ENCODE measurements at regions not wholly inside any gene's neighbourhood (a gene's known extent, or its start where the extent isn't known, plus 50 kb on each side); places are given as distances from the start of the nearest gene placed in this dataset.

- ChIA-PET POLR2A (no interaction called here), CTCF (no interaction called here)
- H3K27ac Mint-ChIP-seq, result no peak overlapping the region
- H3K36me3 Mint-ChIP-seq (ENCODE audit: low read depth), result no peaks in the 10 kb centered on the region
- H3K9me3 Mint-ChIP-seq, result no peaks in the 10 kb centered on the region
- H3K27me3 Mint-ChIP-seq, result no peaks in the 10 kb centered on the region
- no peak overlapping the region for H3K4me3 Mint-ChIP-seq
- DNase-seq, result no peak
- H3K4me1 Mint-ChIP-seq, result no peaks in the 10 kb centered on the region
These were observed 245.8 kb upstream of the DIAPH2 start for GRCh38 chrX:96438803-96439202.

GRCh38 chrX:96440941-96441340, 243.7 kb upstream of the DIAPH2 start:
- no peaks in the 10 kb centered on the region for H3K4me1 Mint-ChIP-seq
- DNase-seq, result no peak
- no peaks in the 10 kb centered on the region for H3K27me3 Mint-ChIP-seq
- no peak overlapping the region for H3K4me3 Mint-ChIP-seq
- H3K36me3 Mint-ChIP-seq (ENCODE audit: low read depth), result no peaks in the 10 kb centered on the region
- H3K9me3 Mint-ChIP-seq, result no peaks in the 10 kb centered on the region
- POLR2A ChIA-PET, result no interaction called here
- CTCF ChIA-PET, result no interaction called here
- no peak overlapping the region for H3K27ac Mint-ChIP-seq

GRCh38 chrX:96445531-96446065, 239.0 kb upstream of the DIAPH2 start:
- Mint-ChIP-seq H3K9me3 (no peaks in the 10 kb centered on the region), H3K36me3 (ENCODE audit: low read depth) (no peaks in the 10 kb centered on the region), H3K27me3 (no peaks in the 10 kb centered on the region), H3K27ac (no peak overlapping the region), H3K4me3 (no peak overlapping the region), H3K4me1 (no peaks in the 10 kb centered on the region)
- ChIA-PET CTCF (no interaction called here), POLR2A (no interaction called here)
- DNase-seq, result no peak

GRCh38 chrX:96446524-96446923, 238.1 kb upstream of the DIAPH2 start:
- H3K27ac Mint-ChIP-seq, result no peak overlapping the region
- DNase-seq, result no peak
- CTCF ChIA-PET, result no interaction called here

GRCh38 chrX:96447161-96447560, 237.5 kb upstream of the DIAPH2 start:
- DNase-seq, result no peak
- Mint-ChIP-seq H3K27me3 (no peaks in the 10 kb centered on the region), H3K27ac (no peak overlapping the region), H3K4me3 (no peak overlapping the region), H3K4me1 (no peaks in the 10 kb centered on the region), H3K36me3 (ENCODE audit: low read depth) (no peaks in the 10 kb centered on the region), H3K9me3 (no peaks in the 10 kb centered on the region)
- CTCF ChIA-PET, result no interaction called here
- POLR2A ChIA-PET, result no interaction called here

More at GRCh38 chrX:96446524-96446923, 238.1 kb upstream of the DIAPH2 start:
- no peaks in the 10 kb centered on the region for H3K27me3 Mint-ChIP-seq
- H3K4me3 Mint-ChIP-seq, result no peak overlapping the region
- H3K9me3 Mint-ChIP-seq, result no peaks in the 10 kb centered on the region
- H3K4me1 Mint-ChIP-seq, result no peaks in the 10 kb centered on the region
- no peaks in the 10 kb centered on the region for H3K36me3 Mint-ChIP-seq (ENCODE audit: low read depth)
- POLR2A ChIA-PET, result no interaction called here

- Mint-ChIP-seq H3K27ac (no peak overlapping the region), H3K9me3 (no peaks in the 10 kb centered on the region), H3K36me3 (ENCODE audit: low read depth) (no peaks in the 10 kb centered on the region), H3K27me3 (no peaks in the 10 kb centered on the region), H3K4me3 (no peak overlapping the region), H3K4me1 (no peaks in the 10 kb centered on the region)
- ChIA-PET POLR2A (no interaction called here), CTCF (no interaction called here)
- no peak for DNase-seq
These were observed 235.5 kb upstream of the DIAPH2 start for GRCh38 chrX:96449191-96449590.

GRCh38 chrX:96449896-96450295, 234.7 kb upstream of the DIAPH2 start:
- no peaks in the 10 kb centered on the region for H3K4me1 Mint-ChIP-seq
- CTCF ChIA-PET, result no interaction called here
- H3K36me3 Mint-ChIP-seq (ENCODE audit: low read depth), result no peaks in the 10 kb centered on the region
- H3K27me3 Mint-ChIP-seq, result no peaks in the 10 kb centered on the region
- H3K4me3 Mint-ChIP-seq, result no peak overlapping the region
- no peak overlapping the region for H3K27ac Mint-ChIP-seq
- H3K9me3 Mint-ChIP-seq, result no peaks in the 10 kb centered on the region
- DNase-seq, result no peak
- POLR2A ChIA-PET, result no interaction called here

GRCh38 chrX:96453139-96453538, 231.5 kb upstream of the DIAPH2 start:
- Mint-ChIP-seq H3K27ac (no peak overlapping the region), H3K27me3 (no peaks in the 10 kb centered on the region), H3K4me1 (no peaks in the 10 kb centered on the region), H3K4me3 (no peak overlapping the region), H3K36me3 (ENCODE audit: low read depth) (no peaks in the 10 kb centered on the region), H3K9me3 (no peaks in the 10 kb centered on the region)
- DNase-seq, result no peak
- ChIA-PET POLR2A (no interaction called here), CTCF (no interaction called here)

- DNase-seq, result no peak
- Mint-ChIP-seq H3K4me1 (no peaks in the 10 kb centered on the region), H3K9me3 (no peaks in the 10 kb centered on the region), H3K27me3 (no peaks in the 10 kb centered on the region), H3K27ac (no peak overlapping the region), H3K4me3 (no peak overlapping the region), H3K36me3 (ENCODE audit: low read depth) (no peaks in the 10 kb centered on the region)
- ChIA-PET CTCF (no interaction called here), POLR2A (no interaction called here)
These were observed 229.6 kb upstream of the DIAPH2 start for GRCh38 chrX:96455078-96455477.

- H3K9me3 Mint-ChIP-seq, result no peaks in the 10 kb centered on the region
- H3K27me3 Mint-ChIP-seq, result no peaks in the 10 kb centered on the region
- no peak for DNase-seq
- ChIA-PET CTCF (no interaction called here), POLR2A (no interaction called here)
- H3K4me1 Mint-ChIP-seq, result no peaks in the 10 kb centered on the region
- H3K4me3 Mint-ChIP-seq, result no peak overlapping the region
- no peaks in the 10 kb centered on the region for H3K36me3 Mint-ChIP-seq (ENCODE audit: low read depth)
- no peak overlapping the region for H3K27ac Mint-ChIP-seq
These were observed 219.6 kb upstream of the DIAPH2 start for GRCh38 chrX:96464880-96465558.

- Mint-ChIP-seq H3K36me3 (ENCODE audit: low read depth) (no peaks in the 10 kb centered on the region), H3K27me3 (no peaks in the 10 kb centered on the region), H3K27ac (no peak overlapping the region), H3K9me3 (no peaks in the 10 kb centered on the region), H3K4me3 (no peak overlapping the region), H3K4me1 (no peaks in the 10 kb centered on the region)
- ChIA-PET POLR2A (no interaction called here), CTCF (no interaction called here)
- no peak for DNase-seq
These were observed 210.5 kb upstream of the DIAPH2 start for GRCh38 chrX:96474029-96474740.

GRCh38 chrX:96474741-96475125, 209.9 kb upstream of the DIAPH2 start:
- no peaks in the 10 kb centered on the region for H3K27me3 Mint-ChIP-seq
- ChIA-PET CTCF (no interaction called here), POLR2A (no interaction called here)
- no peaks in the 10 kb centered on the region for H3K36me3 Mint-ChIP-seq (ENCODE audit: low read depth)
- H3K9me3 Mint-ChIP-seq, result no peaks in the 10 kb centered on the region
- no peak for DNase-seq
- no peak overlapping the region for H3K4me3 Mint-ChIP-seq
- H3K4me1 Mint-ChIP-seq, result no peaks in the 10 kb centered on the region
- H3K27ac Mint-ChIP-seq, result no peak overlapping the region

GRCh38 chrX:96480081-96480480, 204.6 kb upstream of the DIAPH2 start:
- ChIA-PET CTCF (no interaction called here), POLR2A (no interaction called here)
- no peak overlapping the region for H3K4me3 Mint-ChIP-seq
- H3K9me3 Mint-ChIP-seq, result no peaks in the 10 kb centered on the region
- H3K27me3 Mint-ChIP-seq, result no peaks in the 10 kb centered on the region
- no peaks in the 10 kb centered on the region for H3K36me3 Mint-ChIP-seq (ENCODE audit: low read depth)
- H3K4me1 Mint-ChIP-seq, result no peaks in the 10 kb centered on the region
- no peak for DNase-seq
- H3K27ac Mint-ChIP-seq, result no peak overlapping the region

- POLR2A ChIA-PET, result no interaction called here
- Mint-ChIP-seq H3K9me3 (no peaks in the 10 kb centered on the region), H3K4me3 (no peak overlapping the region), H3K4me1 (no peaks in the 10 kb centered on the region), H3K36me3 (ENCODE audit: low read depth) (no peaks in the 10 kb centered on the region), H3K27me3 (no peaks in the 10 kb centered on the region), H3K27ac (no peak overlapping the region)
- no peak for DNase-seq
- CTCF ChIA-PET, result no interaction called here
These were observed 202.8 kb upstream of the DIAPH2 start for GRCh38 chrX:96481831-96482230.

Data from activated CD4-positive, alpha-beta memory T cell treated with anti-CD3 and anti-CD28 coated beads, Interleukin-2, amount 10 ng/mL, durations not matched to agents 7 days and 5 days (primary cell).